KMS-11 (cell line): ENCODE measurements at regions not wholly inside any gene's neighbourhood (a gene's known extent, or its start where the extent isn't known, plus 50 kb on each side); places are given as distances from the start of the nearest gene placed in this dataset.
"Not testable (repeated sequence)": the region's sequence is repeated elsewhere in the genome, so short reads cannot be mapped to it uniquely, and the experiment has no call there.

Source experiments
- H2AFZ ChIP-seq: fragments of 200-600 bp; sonication (generic); 2 replicates; pipeline ENCODE4 v1.6.1; 2016; ENCODE audit warnings: antibody characterized with exemption, mixed run types, low read depth
- H3K27ac ChIP-seq: fragments of 200-600 bp; sonication (generic); 2 replicates; pipeline ENCODE4 v1.6.1; 2016; ENCODE audit warnings: mild to moderate bottlenecking, mixed run types
- H3K27me3 ChIP-seq: fragments of 200-600 bp; sonication (generic); 2 replicates; pipeline ENCODE4 v1.6.1; 2017; ENCODE audit warnings: mild to moderate bottlenecking, low read depth, mixed run types, moderate library complexity; ENCODE audit not compliant: insufficient read depth
- H3K36me3 ChIP-seq: fragments of 200-600 bp; sonication (generic); 2 replicates; pipeline ENCODE4 v1.6.1; 2017; ENCODE audit warnings: mild to moderate bottlenecking, mixed run types; ENCODE audit not compliant: insufficient read depth
- H3K4me1 ChIP-seq: fragments of 200-600 bp; sonication (generic); 2 replicates; pipeline ENCODE4 v1.6.1; 2016; ENCODE audit warnings: mild to moderate bottlenecking, low read depth, mixed run types; ENCODE audit not compliant: poor library complexity, severe bottlenecking
- H3K4me2 ChIP-seq: fragments of 200-600 bp; sonication (generic); 2 replicates; pipeline ENCODE4 v1.7.0; 2016; ENCODE audit warnings: mild to moderate bottlenecking, mixed run types
- H3K4me3 ChIP-seq: fragments of 200-600 bp; sonication (generic); IDR thresholded peaks from 2 replicates; pipeline ENCODE4 v1.6.1; 2017; ENCODE audit warnings: low read depth, low read length, mixed read lengths; ENCODE audit not compliant: insufficient read depth
- H3K79me2 ChIP-seq: fragments of 200-600 bp; sonication (generic); 2 replicates; pipeline ENCODE4 v1.6.1; 2016; ENCODE audit warnings: low read depth, mixed run types; ENCODE audit not compliant: insufficient read depth
- H3K9ac ChIP-seq: fragments of 200-600 bp; sonication (generic); 2 replicates; pipeline ENCODE4 v1.6.1; 2016; ENCODE audit warnings: mild to moderate bottlenecking, mixed run types
- H4K20me1 ChIP-seq: fragments of 200-600 bp; sonication (generic); 2 replicates; pipeline ENCODE4 v1.6.1; 2016; ENCODE audit warnings: mild to moderate bottlenecking, mixed run types; ENCODE audit not compliant: insufficient read depth
- TF ChIP-seq, protein P1 (sequence below): fragments of 200-600 bp; sonication (generic); conservative IDR thresholded peaks from 2 replicates; pipeline ENCODE4 v1.6.1; 2017; ENCODE audit warnings: low read depth, mild to moderate bottlenecking, antibody characterized with exemption, low read length, moderate library complexity, mixed read lengths

DNA sequence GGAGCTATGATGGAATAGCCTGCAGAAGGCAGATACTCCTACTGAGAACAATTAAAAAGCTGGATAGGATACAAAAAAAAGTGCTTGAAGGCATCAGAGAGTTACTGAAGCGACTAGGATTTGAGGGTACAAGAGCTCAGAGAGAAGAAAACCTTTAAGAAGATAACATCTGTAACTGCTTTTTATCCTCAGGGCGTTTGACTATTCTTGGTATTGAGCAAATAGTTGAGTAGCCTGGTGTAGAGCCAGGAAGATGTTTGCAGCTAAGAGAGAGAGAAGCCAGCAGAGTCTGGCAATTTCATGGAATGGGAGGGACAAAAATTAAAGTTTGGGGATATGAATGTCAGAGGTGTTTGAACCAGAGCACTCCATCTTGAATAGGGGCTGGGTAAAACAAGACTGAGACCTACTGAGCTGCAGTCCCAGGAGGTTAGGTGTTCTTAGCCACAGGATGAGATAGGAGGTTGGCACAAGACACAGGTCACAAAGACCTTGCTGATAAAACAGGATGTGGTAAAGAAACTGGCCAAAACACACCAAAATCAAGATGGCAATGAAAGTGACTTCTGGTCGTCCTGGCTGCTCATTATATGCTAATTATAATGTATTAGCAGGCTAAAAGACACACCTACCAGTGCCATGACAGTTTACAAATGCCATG, 428.8 kb downstream of the SH2D4B start:
- H3K4me3 ChIP-seq: no peak overlapping the region
- no peaks in the 10 kb centered on the region for H3K36me3 ChIP-seq
- no peaks in the 10 kb centered on the region for H3K27me3 ChIP-seq
- TF ChIP-seq, protein P1, sequence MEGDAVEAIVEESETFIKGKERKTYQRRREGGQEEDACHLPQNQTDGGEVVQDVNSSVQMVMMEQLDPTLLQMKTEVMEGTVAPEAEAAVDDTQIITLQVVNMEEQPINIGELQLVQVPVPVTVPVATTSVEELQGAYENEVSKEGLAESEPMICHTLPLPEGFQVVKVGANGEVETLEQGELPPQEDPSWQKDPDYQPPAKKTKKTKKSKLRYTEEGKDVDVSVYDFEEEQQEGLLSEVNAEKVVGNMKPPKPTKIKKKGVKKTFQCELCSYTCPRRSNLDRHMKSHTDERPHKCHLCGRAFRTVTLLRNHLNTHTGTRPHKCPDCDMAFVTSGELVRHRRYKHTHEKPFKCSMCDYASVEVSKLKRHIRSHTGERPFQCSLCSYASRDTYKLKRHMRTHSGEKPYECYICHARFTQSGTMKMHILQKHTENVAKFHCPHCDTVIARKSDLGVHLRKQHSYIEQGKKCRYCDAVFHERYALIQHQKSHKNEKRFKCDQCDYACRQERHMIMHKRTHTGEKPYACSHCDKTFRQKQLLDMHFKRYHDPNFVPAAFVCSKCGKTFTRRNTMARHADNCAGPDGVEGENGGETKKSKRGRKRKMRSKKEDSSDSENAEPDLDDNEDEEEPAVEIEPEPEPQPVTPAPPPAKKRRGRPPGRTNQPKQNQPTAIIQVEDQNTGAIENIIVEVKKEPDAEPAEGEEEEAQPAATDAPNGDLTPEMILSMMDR: no peak
- no peaks in the 10 kb centered on the region for H3K79me2 ChIP-seq
- no peaks in the 10 kb centered on the region for H3K4me1 ChIP-seq
- no peak overlapping the region for H3K27ac ChIP-seq
- no peak overlapping the region for H3K9ac ChIP-seq
- no peaks in the 10 kb centered on the region for H4K20me1 ChIP-seq
- no peak overlapping the region for H3K4me2 ChIP-seq
- no peak overlapping the region for H2AFZ ChIP-seq

DNA sequence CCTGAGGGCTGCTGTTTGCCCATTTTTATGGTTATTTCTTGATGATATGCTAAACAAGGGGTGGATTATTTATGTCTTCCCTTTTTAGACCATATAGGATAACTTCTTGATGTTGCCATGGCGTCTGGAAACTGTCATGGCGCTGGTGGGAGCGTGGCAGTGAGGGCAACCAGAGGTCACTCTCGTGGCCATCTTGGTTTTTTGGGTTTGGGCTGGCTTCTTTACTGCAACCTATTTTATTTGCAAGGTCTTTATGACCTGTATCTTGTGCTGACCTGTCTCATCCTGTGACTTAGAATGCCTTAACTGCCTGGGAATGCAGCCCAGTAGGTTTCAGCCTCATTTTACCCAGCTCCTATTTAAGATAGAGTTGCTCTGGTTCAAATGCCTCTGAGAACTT, 429.7 kb downstream of the SH2D4B start:
- not testable (repeated sequence) for H4K20me1 ChIP-seq, H3K9ac ChIP-seq, H3K4me3 ChIP-seq, H3K36me3 ChIP-seq, H2AFZ ChIP-seq, H3K4me1 ChIP-seq, H3K4me2 ChIP-seq, H3K27ac ChIP-seq, H3K27me3 ChIP-seq, H3K79me2 ChIP-seq

DNA sequence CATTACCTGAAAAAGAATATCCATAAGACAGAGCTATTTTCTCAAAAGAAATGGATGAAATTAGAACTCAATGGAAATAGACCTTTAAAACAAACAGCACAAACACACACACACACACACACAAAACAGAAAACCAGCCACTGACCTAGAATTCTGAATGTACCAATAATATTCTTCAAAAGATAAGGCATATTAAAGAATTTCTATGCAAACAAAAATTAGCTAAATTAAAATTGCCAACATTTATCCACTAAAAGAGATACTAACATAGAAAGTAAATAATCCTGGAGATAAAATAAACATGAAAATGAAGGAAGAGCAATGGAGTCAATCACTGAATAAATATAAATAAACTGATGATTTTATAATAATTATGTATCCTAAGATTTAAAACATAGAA, 431.2 kb downstream of the SH2D4B start:
- Histone ChIP-seq H3K27me3 (no peaks in the 10 kb centered on the region), H3K79me2 (no peaks in the 10 kb centered on the region), H3K4me2 (no peak overlapping the region), H2AFZ (no peak overlapping the region), H3K36me3 (no peaks in the 10 kb centered on the region), H4K20me1 (no peaks in the 10 kb centered on the region), H3K4me1 (no peaks in the 10 kb centered on the region), H3K27ac (no peak overlapping the region), H3K4me3 (no peak overlapping the region), H3K9ac (no peak overlapping the region)
- TF ChIP-seq, protein P1: no peak

DNA sequence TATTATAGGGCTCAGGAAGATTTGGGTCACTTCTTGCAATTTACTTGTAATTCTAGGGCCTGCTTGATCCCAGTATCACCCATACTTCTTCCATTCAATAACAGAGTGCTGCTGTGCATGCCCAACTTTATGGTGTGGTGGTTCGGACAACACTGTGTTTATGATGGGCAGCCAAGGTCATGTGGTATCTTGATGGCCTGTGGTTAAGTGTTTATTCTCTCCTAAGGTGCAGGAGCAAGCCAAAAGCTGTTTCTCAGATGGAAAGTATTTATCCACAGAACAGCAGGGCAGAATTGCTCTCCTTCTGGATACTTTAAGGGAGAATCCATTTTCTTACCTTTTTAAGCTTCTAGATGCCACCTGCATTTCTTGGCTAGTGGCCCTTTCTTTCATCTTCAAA, 433.8 kb downstream of the SH2D4B start:
- TF ChIP-seq, protein P1: no peak
- Histone ChIP-seq H3K27me3 (no peaks in the 10 kb centered on the region), H3K27ac (no peak overlapping the region), H3K4me1 (no peaks in the 10 kb centered on the region), H3K9ac (no peak overlapping the region), H3K79me2 (no peaks in the 10 kb centered on the region), H3K4me2 (no peak overlapping the region), H4K20me1 (no peaks in the 10 kb centered on the region), H3K4me3 (no peak overlapping the region), H2AFZ (no peak overlapping the region), H3K36me3 (no peaks in the 10 kb centered on the region)

DNA sequence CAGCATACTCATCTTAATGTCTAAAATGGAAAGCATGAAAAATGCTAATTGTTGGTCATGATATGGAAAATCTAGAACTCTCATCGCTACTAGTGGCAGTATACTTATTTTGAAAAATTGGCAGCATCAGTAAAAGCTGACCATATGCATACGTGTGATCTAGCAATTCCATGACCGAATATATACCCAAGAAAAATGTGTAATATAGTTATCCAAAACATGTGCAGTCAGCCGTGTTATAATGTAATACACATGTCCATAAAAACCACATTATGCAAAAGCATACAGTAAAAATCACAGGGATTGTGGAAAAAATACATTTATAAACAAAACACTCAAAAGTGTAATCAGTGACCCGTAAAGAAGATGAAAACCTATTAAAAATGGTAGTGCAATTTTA, 439.0 kb downstream of the SH2D4B start:
- H4K20me1 ChIP-seq: no peaks in the 10 kb centered on the region
- H3K9ac ChIP-seq: no peak overlapping the region
- no peak overlapping the region for H2AFZ ChIP-seq
- TF ChIP-seq, protein P1: no peak
- no peaks in the 10 kb centered on the region for H3K79me2 ChIP-seq
- no peak overlapping the region for H3K4me2 ChIP-seq
- H3K36me3 ChIP-seq: no peaks in the 10 kb centered on the region
- no peak overlapping the region for H3K27ac ChIP-seq
- H3K4me1 ChIP-seq: no peaks in the 10 kb centered on the region
- H3K4me3 ChIP-seq: no peak overlapping the region
- no peaks in the 10 kb centered on the region for H3K27me3 ChIP-seq
